D721Med (cell line): ENCODE measurements at regions not wholly inside any gene's neighbourhood (a gene's known extent, or its start where the extent isn't known, plus 50 kb on each side); places are given as distances from the start of the nearest gene placed in this dataset.

Experiments used
- DNase-seq: peaks from one replicate; pipeline ENCODE4 v3.0.0; 2011; ENCODE audit warnings: low spot score; ENCODE audit not compliant: insufficient read length
- FAIRE-seq: peaks from 2 replicates; lab custom pipeline; 2011; peaks lifted over from hg19 to GRCh38; lab: Jason Lieb, UNC
- CTCF ChIP-seq: IDR thresholded peaks from 2 replicates; pipeline ENCODE4 v1.5.1; 2012; ENCODE audit warnings: mild to moderate bottlenecking, control low read depth; ENCODE audit not compliant: insufficient read depth; ENCODE audit errors: missing control alignments

GRCh38 chr4:124139044-124139443 lies 573.5 kb downstream of the ANKRD50 start:
- FAIRE-seq (no peak), DNase-seq (no peak)
- TF ChIP-seq CTCF = no peak

DNA sequence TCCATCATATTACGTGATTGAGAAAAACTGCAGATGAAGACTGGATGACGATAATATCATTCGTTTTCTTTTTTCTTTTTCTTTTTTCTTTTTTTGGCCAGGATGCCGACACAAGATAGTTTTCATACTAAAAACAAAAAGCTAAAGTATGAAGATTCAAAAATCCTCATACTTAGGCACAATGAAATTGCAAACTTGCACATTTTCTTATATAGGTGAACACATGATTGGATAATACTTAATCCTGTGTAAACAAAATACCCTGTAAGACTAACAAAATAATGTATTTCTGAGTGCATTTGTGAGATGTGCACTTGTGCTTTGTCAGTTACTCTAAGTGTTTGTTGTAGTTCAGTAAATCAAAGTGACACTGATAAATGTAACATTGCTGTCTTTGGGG lies 568.9 kb downstream of the ANKRD50 start:
- DNase-seq (no peak), FAIRE-seq (no peak)
- no peak for TF ChIP-seq CTCF

DNA sequence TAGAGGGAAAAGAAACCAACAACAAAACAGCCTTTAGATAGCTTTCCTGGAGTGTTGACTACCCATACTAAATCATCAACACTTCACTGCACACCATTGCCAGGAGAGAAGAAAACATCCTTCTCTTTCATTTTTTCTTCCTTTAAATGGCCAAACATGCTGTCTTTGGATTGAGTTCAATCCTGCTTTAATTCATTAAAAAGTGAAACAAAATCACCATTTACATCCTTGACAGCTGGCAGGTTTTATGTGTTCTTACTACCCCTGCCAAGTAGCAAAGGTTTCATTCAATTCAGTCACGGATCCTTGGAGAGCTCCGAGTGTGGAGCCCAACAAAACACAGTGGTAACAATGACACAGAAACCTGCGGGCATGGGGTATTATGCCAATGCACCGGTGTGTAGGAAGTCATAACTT lies 568.3 kb downstream of the ANKRD50 start:
- no peak for TF ChIP-seq CTCF
- DNase-seq = no peak
- FAIRE-seq = no peak

GRCh38 chr4:124146068-124146467 lies 566.5 kb downstream of the ANKRD50 start:
- no peak for TF ChIP-seq CTCF
- FAIRE-seq (no peak), DNase-seq (no peak)

DNA sequence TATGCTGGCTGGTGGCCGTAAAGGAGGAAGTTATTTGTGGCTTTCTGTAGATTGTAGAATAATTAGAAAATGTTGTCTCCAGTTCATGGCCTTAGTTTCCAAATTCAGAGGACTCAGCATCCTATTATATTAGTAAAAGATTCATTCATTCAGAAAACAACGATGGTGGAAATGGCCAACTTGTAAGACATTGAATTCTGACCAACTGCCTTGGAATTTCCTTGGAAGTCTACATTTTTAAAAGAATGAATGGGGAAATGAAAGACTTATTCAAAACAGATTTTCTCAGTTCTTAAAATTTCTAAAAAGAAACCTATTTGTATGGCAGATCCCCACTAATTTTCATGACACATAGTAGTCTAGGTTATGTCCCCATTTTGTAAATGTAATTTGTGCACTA lies 561.5 kb downstream of the ANKRD50 start:
- FAIRE-seq (no peak), DNase-seq (no peak)
- no peak for TF ChIP-seq CTCF

DNA sequence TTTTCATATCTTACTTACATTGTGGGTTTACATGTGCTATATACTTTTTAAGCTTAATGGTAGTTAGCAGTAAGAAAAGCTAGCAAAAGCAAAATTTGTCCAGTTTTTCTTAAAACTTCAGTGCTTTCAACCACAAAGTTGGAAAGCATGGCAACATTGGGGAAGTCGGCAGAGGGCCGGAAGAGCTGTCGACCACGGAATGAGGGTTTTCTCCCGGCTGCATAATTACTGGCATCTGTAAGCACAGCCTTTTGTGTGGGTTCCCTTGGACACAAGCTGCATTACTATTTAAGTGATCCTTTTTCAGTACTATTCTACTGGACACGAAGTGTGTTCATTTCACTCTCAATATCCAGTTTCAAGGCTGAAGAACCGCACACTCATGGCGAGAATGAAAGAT lies 560.4 kb downstream of the ANKRD50 start:
- FAIRE-seq (no peak), DNase-seq (no peak)
- TF ChIP-seq CTCF = no peak

DNA sequence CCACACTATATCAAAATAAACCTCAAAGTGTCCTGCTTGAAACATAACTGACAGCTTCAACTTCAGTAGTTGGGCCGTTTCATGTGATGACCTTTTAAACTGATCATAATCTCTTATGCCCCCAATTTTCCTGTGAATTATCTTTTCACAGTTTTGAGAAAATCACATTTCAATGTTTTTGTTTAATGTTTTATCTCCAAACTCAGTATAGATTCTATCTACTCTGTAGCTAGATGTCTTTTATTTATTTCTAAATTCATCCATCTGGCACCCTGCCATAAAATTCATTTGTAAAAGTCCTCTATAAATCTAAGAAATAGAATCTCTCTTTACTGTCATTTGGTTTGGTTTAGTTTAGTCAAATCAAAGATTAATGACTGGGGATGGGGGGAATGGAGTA lies 557.3 kb downstream of the ANKRD50 start:
- no peak for TF ChIP-seq CTCF
- DNase-seq = no peak
- FAIRE-seq = no peak
